DOHH2 (cell line): ENCODE measurements at regions not wholly inside any gene's neighbourhood (a gene's known extent, or its start where the extent isn't known, plus 50 kb on each side); places are given as distances from the start of the nearest gene placed in this dataset.

Experiments used
- H3F3A ChIP-seq: fragments of 200-600 bp; sonication (generic), shearing (Covaris generic); 2 replicates; pipeline ENCODE4 v1.6.0; 2016; ENCODE audit warnings: antibody characterized with exemption, mild to moderate bottlenecking; ENCODE audit not compliant: control insufficient read depth, insufficient read depth
- H3K27ac ChIP-seq: fragments of 200-600 bp; sonication (generic); 2 replicates; pipeline ENCODE4 v1.5.1; 2014; ENCODE audit warnings: low read depth, mild to moderate bottlenecking, low read length, moderate library complexity
- H3K27me3 ChIP-seq: fragments of 200-600 bp; sonication (generic); 2 replicates; pipeline ENCODE4 v1.6.1; 2014; ENCODE audit warnings: mild to moderate bottlenecking, low read length, mixed read lengths; ENCODE audit not compliant: control insufficient read depth
- H3K36me3 ChIP-seq: fragments of 200-600 bp; sonication (generic); 2 replicates; pipeline ENCODE4 v1.6.1; 2014; ENCODE audit warnings: mild to moderate bottlenecking, low read length, moderate library complexity, mixed read lengths; ENCODE audit not compliant: control insufficient read depth
- H3K4me1 ChIP-seq: fragments of 200-600 bp; sonication (generic); 2 replicates; pipeline ENCODE4 v1.6.1; 2014; ENCODE audit warnings: mild to moderate bottlenecking, low read length, mixed read lengths; ENCODE audit not compliant: control insufficient read depth
- H3K4me2 ChIP-seq: fragments of 200-600 bp; sonication (generic); 2 replicates; pipeline ENCODE4 v1.6.0; 2014; ENCODE audit warnings: mild to moderate bottlenecking, low read length, moderate library complexity
- H3K4me3 ChIP-seq: fragments of 200-600 bp; sonication (generic); 2 replicates; pipeline ENCODE4 v1.5.1; 2014; ENCODE audit warnings: mild to moderate bottlenecking, low read length, mixed read lengths
- H3K79me2 ChIP-seq: fragments of 200-600 bp; sonication (generic); 2 replicates; pipeline ENCODE4 v1.6.1; 2014; ENCODE audit warnings: mild to moderate bottlenecking, low read length, mixed read lengths; ENCODE audit not compliant: control insufficient read depth
- H3K9me2 ChIP-seq: fragments of 200-600 bp; sonication (generic); replicated peaks from 2 replicates; pipeline ENCODE4 v1.6.1; 2014; ENCODE audit warnings: mild to moderate bottlenecking, low read length, mixed read lengths; ENCODE audit not compliant: control insufficient read depth
- H3K9me3 ChIP-seq: fragments of 200-600 bp; sonication (generic); 2 replicates; pipeline ENCODE4 v1.6.1; 2014; ENCODE audit warnings: antibody characterized with exemption, low read length, mixed read lengths; ENCODE audit not compliant: control insufficient read depth, insufficient read depth
- H4K20me1 ChIP-seq: fragments of 200-600 bp; sonication (generic); 2 replicates; pipeline ENCODE4 v1.6.0; 2014; ENCODE audit warnings: low read depth, mild to moderate bottlenecking, antibody characterized with exemption, low read length, moderate library complexity; ENCODE audit not compliant: control insufficient read depth, insufficient read depth
- EZH2phosphoT487 ChIP-seq: fragments of 200-600 bp; sonication (generic); IDR thresholded peaks from 2 replicates; pipeline ENCODE4 v1.6.1; 2017; ENCODE audit warnings: borderline replicate concordance, mild to moderate bottlenecking, antibody characterized with exemption, low read length, moderate library complexity, mixed read lengths
- TF ChIP-seq, protein P1 (sequence below): fragments of 200-600 bp; sonication (generic); IDR thresholded peaks from one replicate; pipeline ENCODE4 v1.5.1; 2014; ENCODE audit warnings: antibody characterized with exemption, mild to moderate bottlenecking, low read depth, low read length; ENCODE audit not compliant: poor library complexity, severe bottlenecking

DNA sequence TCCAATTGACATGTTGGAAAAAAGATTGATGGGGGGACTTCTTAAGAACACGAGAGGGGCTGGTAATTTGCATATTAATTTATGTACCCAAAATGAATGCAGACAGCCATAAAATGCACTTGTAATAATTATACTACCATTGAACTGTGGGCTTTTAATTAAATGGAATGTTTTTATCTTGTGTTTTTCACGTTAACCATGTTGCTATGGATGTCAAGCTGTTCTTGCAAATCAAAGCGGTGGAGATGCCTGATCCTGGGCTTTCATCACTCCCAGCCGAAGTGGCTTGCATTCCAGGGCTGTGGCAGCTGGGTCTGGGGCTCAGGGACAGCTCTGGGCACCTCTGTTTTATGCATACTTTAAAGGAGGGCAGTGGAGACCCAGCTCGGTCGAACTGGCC, 179.4 kb upstream of the TMTC4 start:
- no peak for TF ChIP-seq EZH2phosphoT487
- TF ChIP-seq, protein P1, sequence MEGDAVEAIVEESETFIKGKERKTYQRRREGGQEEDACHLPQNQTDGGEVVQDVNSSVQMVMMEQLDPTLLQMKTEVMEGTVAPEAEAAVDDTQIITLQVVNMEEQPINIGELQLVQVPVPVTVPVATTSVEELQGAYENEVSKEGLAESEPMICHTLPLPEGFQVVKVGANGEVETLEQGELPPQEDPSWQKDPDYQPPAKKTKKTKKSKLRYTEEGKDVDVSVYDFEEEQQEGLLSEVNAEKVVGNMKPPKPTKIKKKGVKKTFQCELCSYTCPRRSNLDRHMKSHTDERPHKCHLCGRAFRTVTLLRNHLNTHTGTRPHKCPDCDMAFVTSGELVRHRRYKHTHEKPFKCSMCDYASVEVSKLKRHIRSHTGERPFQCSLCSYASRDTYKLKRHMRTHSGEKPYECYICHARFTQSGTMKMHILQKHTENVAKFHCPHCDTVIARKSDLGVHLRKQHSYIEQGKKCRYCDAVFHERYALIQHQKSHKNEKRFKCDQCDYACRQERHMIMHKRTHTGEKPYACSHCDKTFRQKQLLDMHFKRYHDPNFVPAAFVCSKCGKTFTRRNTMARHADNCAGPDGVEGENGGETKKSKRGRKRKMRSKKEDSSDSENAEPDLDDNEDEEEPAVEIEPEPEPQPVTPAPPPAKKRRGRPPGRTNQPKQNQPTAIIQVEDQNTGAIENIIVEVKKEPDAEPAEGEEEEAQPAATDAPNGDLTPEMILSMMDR: no peak

GRCh38 chr13:100853434-100853833, 178.8 kb upstream of the TMTC4 start:
- H3K4me2 ChIP-seq: no peak overlapping the region
- no peaks in the 10 kb centered on the region for H4K20me1 ChIP-seq
- no peaks in the 10 kb centered on the region for H3K4me1 ChIP-seq
- no peaks in the 10 kb centered on the region for H3K79me2 ChIP-seq
- no peaks in the 10 kb centered on the region for H3K9me3 ChIP-seq
- no peak overlapping the region for H3K27ac ChIP-seq
- no peaks in the 10 kb centered on the region for H3K27me3 ChIP-seq
- no peak for TF ChIP-seq EZH2phosphoT487
- TF ChIP-seq, protein P1: no peak
- H3K4me3 ChIP-seq: no peak overlapping the region
- H3F3A ChIP-seq: no peaks in the 10 kb centered on the region
- no peaks in the 10 kb centered on the region for H3K9me2 ChIP-seq
- H3K36me3 ChIP-seq: no peaks in the 10 kb centered on the region

More for the DNA sequence above, 179.4 kb upstream of the TMTC4 start:
- H3K36me3 ChIP-seq: no peaks in the 10 kb centered on the region
- H3K4me3 ChIP-seq: no peak overlapping the region
- H4K20me1 ChIP-seq: no peaks in the 10 kb centered on the region
- no peaks in the 10 kb centered on the region for H3K9me3 ChIP-seq
- H3K4me2 ChIP-seq: no peak overlapping the region
- H3F3A ChIP-seq: no peaks in the 10 kb centered on the region
- no peak overlapping the region for H3K27ac ChIP-seq
- H3K79me2 ChIP-seq: no peaks in the 10 kb centered on the region
- H3K9me2 ChIP-seq: no peaks in the 10 kb centered on the region
- H3K4me1 ChIP-seq: no peaks in the 10 kb centered on the region
- H3K27me3 ChIP-seq: no peaks in the 10 kb centered on the region

GRCh38 chr13:100852146-100852545, 177.6 kb upstream of the TMTC4 start:
- no peaks in the 10 kb centered on the region for H3K9me3 ChIP-seq
- H4K20me1 ChIP-seq: no peaks in the 10 kb centered on the region
- no peak for TF ChIP-seq EZH2phosphoT487
- TF ChIP-seq, protein P1: no peak
- H3K4me3 ChIP-seq: no peak overlapping the region
- H3K36me3 ChIP-seq: no peaks in the 10 kb centered on the region
- no peaks in the 10 kb centered on the region for H3K27me3 ChIP-seq
- no peaks in the 10 kb centered on the region for H3K79me2 ChIP-seq
- H3K4me1 ChIP-seq: no peaks in the 10 kb centered on the region
- H3K4me2 ChIP-seq: no peak overlapping the region
- no peaks in the 10 kb centered on the region for H3K9me2 ChIP-seq
- H3F3A ChIP-seq: no peaks in the 10 kb centered on the region
- no peak overlapping the region for H3K27ac ChIP-seq

DNA sequence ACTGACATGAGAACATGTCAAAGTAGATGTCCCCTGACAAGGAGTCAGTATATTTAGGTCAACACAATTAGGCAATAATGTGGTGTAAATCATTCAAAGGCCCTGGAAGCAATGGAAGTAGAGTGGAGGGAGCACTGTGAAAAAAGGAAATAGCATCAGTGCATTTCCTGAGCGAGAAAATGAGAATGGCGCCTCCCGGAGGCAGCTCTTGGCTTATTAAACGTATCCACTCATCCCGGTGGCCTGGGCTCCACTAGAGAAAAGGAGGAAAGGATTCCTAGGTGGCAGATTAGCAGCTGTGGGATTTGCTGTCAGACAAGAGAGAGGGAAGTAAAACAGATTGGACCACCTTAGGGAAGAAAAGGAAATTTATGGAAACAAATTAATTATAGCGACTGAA, 173.7 kb upstream of the TMTC4 start:
- Histone ChIP-seq H3F3A (no peaks in the 10 kb centered on the region), H3K4me3 (no peak overlapping the region), H3K4me2 (no peak overlapping the region), H3K27ac (no peak overlapping the region), H3K9me3 (no peaks in the 10 kb centered on the region), H4K20me1 (no peaks in the 10 kb centered on the region), H3K36me3 (no peaks in the 10 kb centered on the region), H3K9me2 (no peaks in the 10 kb centered on the region), H3K27me3 (no peaks in the 10 kb centered on the region), H3K4me1 (no peaks in the 10 kb centered on the region), H3K79me2 (no peaks in the 10 kb centered on the region)
- TF ChIP-seq, protein P1: peak; percentile 20
- no peak for TF ChIP-seq EZH2phosphoT487
